ES-I3 (cell line): ENCODE measurements at regions not wholly inside any gene's neighbourhood (a gene's known extent, or its start where the extent isn't known, plus 50 kb on each side); places are given as distances from the start of the nearest gene placed in this dataset.

Experiments used
- H3K36me3 ChIP-seq: 2 replicates; pipeline ENCODE4 v1.6.1; 2013; ENCODE audit warnings: mild to moderate bottlenecking, low read length, control low read depth, moderate library complexity; ENCODE audit not compliant: insufficient read depth
- H3K4me1 ChIP-seq: 2 replicates; pipeline ENCODE4 v1.6.1; 2013; ENCODE audit warnings: mild to moderate bottlenecking, control low read depth, low read length; ENCODE audit not compliant: insufficient read depth
- H3K9ac ChIP-seq: 2 replicates; pipeline ENCODE4 v1.6.1; 2013; ENCODE audit warnings: low read depth, mild to moderate bottlenecking, low read length, moderate library complexity
- H3K9me3 ChIP-seq: 2 replicates; pipeline ENCODE4 v1.6.1; 2013; ENCODE audit warnings: mild to moderate bottlenecking, low read length, moderate library complexity; ENCODE audit not compliant: control insufficient read depth, insufficient read depth

- no peaks in the 10 kb centered on the region for H3K4me1 ChIP-seq
- H3K36me3 ChIP-seq: no peaks in the 10 kb centered on the region
Observed at GRCh38 chr21:35328856-35329455, 279.9 kb upstream of the RUNX1 start.

GRCh38 chr21:35326677-35327076 is 277.6 kb upstream of the RUNX1 start:
- Histone ChIP-seq H3K4me1 (no peaks in the 10 kb centered on the region), H3K36me3 (no peaks in the 10 kb centered on the region), H3K9ac (no peak overlapping the region), H3K9me3 (no peaks in the 10 kb centered on the region)

More at GRCh38 chr21:35328856-35329455, 279.9 kb upstream of the RUNX1 start:
- H3K9ac ChIP-seq: no peak overlapping the region
- no peaks in the 10 kb centered on the region for H3K9me3 ChIP-seq

GRCh38 chr21:35325953-35326352 is 276.9 kb upstream of the RUNX1 start:
- no peaks in the 10 kb centered on the region for H3K9me3 ChIP-seq
- H3K4me1 ChIP-seq: no peaks in the 10 kb centered on the region
- H3K36me3 ChIP-seq: no peaks in the 10 kb centered on the region
- no peak overlapping the region for H3K9ac ChIP-seq

GRCh38 chr21:35324372-35325220 is 275.5 kb upstream of the RUNX1 start:
- no peak overlapping the region for H3K9ac ChIP-seq
- no peaks in the 10 kb centered on the region for H3K4me1 ChIP-seq
- no peaks in the 10 kb centered on the region for H3K9me3 ChIP-seq
- H3K36me3 ChIP-seq: no peaks in the 10 kb centered on the region

GRCh38 chr21:35323947-35324346 is 274.8 kb upstream of the RUNX1 start:
- Histone ChIP-seq H3K9me3 (no peaks in the 10 kb centered on the region), H3K4me1 (no peaks in the 10 kb centered on the region), H3K9ac (no peak overlapping the region), H3K36me3 (no peaks in the 10 kb centered on the region)

GRCh38 chr21:35321322-35322200 is 272.5 kb upstream of the RUNX1 start:
- H3K9ac ChIP-seq: no peak overlapping the region
- H3K4me1 ChIP-seq: no peaks in the 10 kb centered on the region
- no peaks in the 10 kb centered on the region for H3K36me3 ChIP-seq
- H3K9me3 ChIP-seq: no peaks in the 10 kb centered on the region

GRCh38 chr21:35319684-35320283 is 270.7 kb upstream of the RUNX1 start:
- Histone ChIP-seq H3K4me1 (no peaks in the 10 kb centered on the region), H3K36me3 (no peaks in the 10 kb centered on the region), H3K9ac (no peak overlapping the region)

GRCh38 chr21:35316933-35317332 is 267.8 kb upstream of the RUNX1 start:
- Histone ChIP-seq H3K36me3 (no peaks in the 10 kb centered on the region), H3K9me3 (no peaks in the 10 kb centered on the region), H3K4me1 (no peaks in the 10 kb centered on the region), H3K9ac (no peak overlapping the region)

More at GRCh38 chr21:35319684-35320283, 270.7 kb upstream of the RUNX1 start:
- H3K9me3 ChIP-seq: no peaks in the 10 kb centered on the region

GRCh38 chr21:35316456-35316855 is 267.4 kb upstream of the RUNX1 start:
- H3K9ac ChIP-seq: no peak overlapping the region
- H3K9me3 ChIP-seq: no peaks in the 10 kb centered on the region
- no peaks in the 10 kb centered on the region for H3K36me3 ChIP-seq
- no peaks in the 10 kb centered on the region for H3K4me1 ChIP-seq

- Histone ChIP-seq H3K9ac (no peak overlapping the region), H3K36me3 (no peaks in the 10 kb centered on the region), H3K9me3 (no peaks in the 10 kb centered on the region), H3K4me1 (no peaks in the 10 kb centered on the region)
Observed at GRCh38 chr21:35314857-35315582, 265.9 kb upstream of the RUNX1 start.

- H3K9me3 ChIP-seq: no peaks in the 10 kb centered on the region
- H3K9ac ChIP-seq: no peak overlapping the region
- no peaks in the 10 kb centered on the region for H3K4me1 ChIP-seq
- no peaks in the 10 kb centered on the region for H3K36me3 ChIP-seq
Observed at GRCh38 chr21:35311985-35312384, 262.9 kb upstream of the RUNX1 start.

GRCh38 chr21:35309316-35309715 is 260.2 kb upstream of the RUNX1 start:
- no peaks in the 10 kb centered on the region for H3K4me1 ChIP-seq
- H3K9me3 ChIP-seq: no peaks in the 10 kb centered on the region
- no peak overlapping the region for H3K9ac ChIP-seq
- no peaks in the 10 kb centered on the region for H3K36me3 ChIP-seq

GRCh38 chr21:35303085-35303484 is 254.0 kb upstream of the RUNX1 start:
- no peaks in the 10 kb centered on the region for H3K4me1 ChIP-seq

More at GRCh38 chr21:35303085-35303484, 254.0 kb upstream of the RUNX1 start:
- Histone ChIP-seq H3K9ac (no peak overlapping the region), H3K9me3 (no peaks in the 10 kb centered on the region; the same call in 1 of the 2 replicates), H3K36me3 (no peaks in the 10 kb centered on the region)
